ENCODE measurements at regions not wholly inside any gene's neighbourhood (a gene's known extent, or its start where the extent isn't known, plus 50 kb on each side); places are given as distances from the start of the nearest gene placed in this dataset.

DNA sequence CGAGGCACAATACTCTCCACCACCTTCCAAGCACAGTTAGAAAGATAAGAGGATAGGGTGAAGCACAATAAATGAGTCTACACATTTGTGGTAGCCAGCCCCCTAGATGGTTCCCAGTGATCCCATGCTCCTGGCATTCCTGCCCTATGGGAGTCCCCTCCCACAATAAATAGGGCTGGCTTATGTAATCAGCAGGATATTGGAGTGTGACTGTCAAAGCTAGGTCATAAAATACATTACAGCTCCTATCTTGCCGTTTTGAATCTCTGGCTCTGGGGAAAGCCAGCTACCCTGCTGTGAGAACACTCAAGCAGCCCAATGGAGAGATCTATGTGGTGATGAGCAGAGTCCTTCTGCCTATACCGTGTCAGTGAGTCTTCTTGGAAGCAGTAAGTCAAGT lies 198.7 kb upstream of the NOCT start:
- TF ChIP-seq, protein P1, sequence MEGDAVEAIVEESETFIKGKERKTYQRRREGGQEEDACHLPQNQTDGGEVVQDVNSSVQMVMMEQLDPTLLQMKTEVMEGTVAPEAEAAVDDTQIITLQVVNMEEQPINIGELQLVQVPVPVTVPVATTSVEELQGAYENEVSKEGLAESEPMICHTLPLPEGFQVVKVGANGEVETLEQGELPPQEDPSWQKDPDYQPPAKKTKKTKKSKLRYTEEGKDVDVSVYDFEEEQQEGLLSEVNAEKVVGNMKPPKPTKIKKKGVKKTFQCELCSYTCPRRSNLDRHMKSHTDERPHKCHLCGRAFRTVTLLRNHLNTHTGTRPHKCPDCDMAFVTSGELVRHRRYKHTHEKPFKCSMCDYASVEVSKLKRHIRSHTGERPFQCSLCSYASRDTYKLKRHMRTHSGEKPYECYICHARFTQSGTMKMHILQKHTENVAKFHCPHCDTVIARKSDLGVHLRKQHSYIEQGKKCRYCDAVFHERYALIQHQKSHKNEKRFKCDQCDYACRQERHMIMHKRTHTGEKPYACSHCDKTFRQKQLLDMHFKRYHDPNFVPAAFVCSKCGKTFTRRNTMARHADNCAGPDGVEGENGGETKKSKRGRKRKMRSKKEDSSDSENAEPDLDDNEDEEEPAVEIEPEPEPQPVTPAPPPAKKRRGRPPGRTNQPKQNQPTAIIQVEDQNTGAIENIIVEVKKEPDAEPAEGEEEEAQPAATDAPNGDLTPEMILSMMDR (IDR thresholded peaks at IDR 0.05): no peak
- no peak for TF ChIP-seq POLR2AphosphoS5 (IDR thresholded peaks at IDR 0.05)
